Stimulated activated CD4-positive, alpha-beta T cell treated with anti-CD3 and anti-CD28 coated beads, Interleukin-4, amount 100 ng/mL, for 1 hour (primary cell): ENCODE measurements at regions not wholly inside any gene's neighbourhood (a gene's known extent, or its start where the extent isn't known, plus 50 kb on each side); places are given as distances from the start of the nearest gene placed in this dataset.

Source experiments
- DNase-seq: peaks from one replicate; pipeline ENCODE4 v3.0.0-alpha.2; 2020

GRCh38 chr5:3217771-3218495, 377.7 kb upstream of the IRX1 start:
- no peak for DNase-seq

GRCh38 chr5:3217114-3217513, 378.5 kb upstream of the IRX1 start:
- no peak for DNase-seq

- DNase-seq, result no peak
Observed at GRCh38 chr5:3216386-3216785, 379.2 kb upstream of the IRX1 start.

DNA sequence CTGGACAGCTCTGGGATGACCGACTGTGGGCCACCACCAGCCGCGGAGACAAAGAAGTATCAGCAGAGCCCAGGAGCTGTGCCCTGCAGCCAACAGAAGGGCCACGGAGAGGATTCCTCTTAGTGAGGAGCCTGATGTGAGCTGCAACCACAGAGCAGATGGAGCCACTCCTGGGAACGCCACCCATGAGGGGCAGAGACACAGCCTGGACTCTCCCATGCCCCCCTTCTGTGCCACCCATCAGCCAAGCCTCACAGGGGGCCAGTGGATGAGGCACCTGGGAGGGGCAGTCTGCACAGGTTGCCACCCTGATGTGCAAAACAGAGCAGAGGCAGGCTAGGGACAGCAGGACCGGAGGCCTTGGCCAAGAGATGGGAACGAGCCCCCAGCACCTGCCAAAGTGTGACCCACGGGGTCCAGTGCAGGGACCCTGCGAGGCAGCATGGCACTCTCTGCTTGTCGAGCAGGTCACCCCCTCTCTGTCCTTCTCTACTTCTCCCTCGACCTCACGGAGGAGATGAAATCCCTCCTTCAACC, 380.7 kb upstream of the IRX1 start:
- no peak for DNase-seq

DNA sequence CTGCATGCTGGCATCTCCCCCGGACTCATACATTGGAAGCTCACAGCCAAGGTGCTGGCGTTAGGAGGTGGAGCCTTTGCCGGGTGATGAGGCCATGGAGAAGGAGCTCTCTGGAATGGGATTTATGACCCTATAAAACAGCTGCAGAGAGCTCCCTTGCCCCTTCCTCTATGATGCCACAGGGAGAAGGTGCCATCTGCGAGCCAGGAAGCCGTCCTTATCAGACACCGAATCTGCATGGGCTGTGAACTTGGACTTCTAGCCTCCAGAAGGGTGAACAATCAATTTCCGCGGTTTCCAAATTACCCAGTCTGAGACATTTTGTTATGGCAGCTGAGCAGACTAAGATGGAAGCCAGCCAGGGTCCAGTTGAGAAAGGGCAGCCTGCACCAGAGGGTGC, 381.2 kb upstream of the IRX1 start:
- no peak for DNase-seq

DNA sequence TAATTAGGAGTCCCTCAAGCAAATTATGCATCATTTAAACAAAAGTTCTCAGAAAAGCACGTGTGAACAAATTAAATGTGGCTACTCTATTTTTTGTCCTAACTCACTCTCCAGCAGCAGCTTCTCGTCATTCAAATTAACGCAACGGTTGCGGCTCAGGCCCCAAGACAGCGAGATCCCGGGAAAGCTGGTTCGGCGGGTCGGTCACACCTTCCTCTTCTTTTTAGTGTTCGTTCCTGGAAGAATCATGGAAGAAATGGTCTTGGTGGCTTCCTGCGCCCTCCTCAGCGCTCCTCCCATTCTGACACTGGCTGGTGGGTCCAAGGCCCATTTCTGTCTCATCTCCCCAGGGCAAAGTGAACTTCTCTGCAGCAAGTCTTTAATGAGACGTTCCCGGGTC, 382.8 kb upstream of the IRX1 start:
- DNase-seq, result no peak

DNA sequence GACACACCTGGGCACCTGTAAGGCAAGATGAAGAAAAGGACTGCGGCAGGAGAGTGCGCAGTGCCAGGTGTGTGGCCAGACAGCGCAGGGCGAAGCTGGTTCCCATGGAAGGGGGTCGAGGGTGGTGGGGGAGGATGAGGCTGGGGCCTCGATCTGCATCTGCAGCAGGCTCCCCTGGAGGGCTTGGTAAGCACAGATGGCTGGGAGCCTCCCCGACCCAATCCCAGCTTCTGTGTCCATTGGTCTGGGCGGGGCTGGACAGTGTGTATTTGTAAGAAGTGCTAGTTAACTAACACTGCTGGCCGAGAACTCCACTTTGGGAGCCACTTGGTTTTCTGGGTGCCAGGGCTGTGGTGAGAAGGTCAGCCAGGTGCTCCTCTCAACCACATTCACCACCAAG, 385.1 kb upstream of the IRX1 start:
- DNase-seq, result no peak

DNA sequence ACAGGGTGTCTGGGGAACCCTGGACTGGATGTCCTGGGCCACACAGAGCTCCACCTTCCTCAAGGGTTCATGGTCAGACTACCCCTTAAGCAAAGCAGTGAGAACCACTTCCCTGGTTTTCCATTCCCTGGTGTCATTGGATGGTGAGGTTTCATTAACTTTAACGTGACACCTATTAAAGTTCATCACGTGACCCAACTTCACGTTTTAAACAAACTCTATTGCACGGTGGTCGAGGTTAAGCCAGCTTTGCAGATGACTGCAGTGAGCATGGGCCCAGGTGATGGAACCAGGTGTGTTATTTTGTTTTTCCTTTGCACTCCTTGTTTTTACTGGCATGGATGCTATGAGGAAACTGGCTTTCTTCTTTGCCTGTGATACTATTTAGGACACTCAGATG, 385.7 kb upstream of the IRX1 start:
- DNase-seq, result no peak

DNA sequence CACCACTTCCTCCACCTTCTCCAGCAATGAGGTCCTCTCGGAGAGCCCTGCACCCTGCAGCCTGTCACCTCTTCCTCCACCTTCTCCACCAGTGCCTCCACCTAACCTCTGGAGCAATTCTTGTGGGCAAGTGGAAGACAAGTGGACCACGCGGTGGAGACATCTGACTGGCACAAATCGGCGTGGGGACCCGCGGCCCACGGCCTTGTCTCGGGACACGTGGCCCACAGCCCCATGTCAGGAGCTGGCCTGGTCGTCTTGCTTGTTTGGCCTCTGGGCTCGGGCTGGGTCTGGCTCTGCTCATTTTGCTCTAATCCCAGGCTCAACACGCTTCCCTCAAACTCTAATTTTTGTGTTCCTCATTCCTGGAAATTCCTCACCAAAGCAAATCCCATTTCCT, 393.1 kb upstream of the IRX1 start:
- no peak for DNase-seq

- DNase-seq, result no peak
Observed at GRCh38 chr5:3201941-3202340, 393.7 kb upstream of the IRX1 start.

DNA sequence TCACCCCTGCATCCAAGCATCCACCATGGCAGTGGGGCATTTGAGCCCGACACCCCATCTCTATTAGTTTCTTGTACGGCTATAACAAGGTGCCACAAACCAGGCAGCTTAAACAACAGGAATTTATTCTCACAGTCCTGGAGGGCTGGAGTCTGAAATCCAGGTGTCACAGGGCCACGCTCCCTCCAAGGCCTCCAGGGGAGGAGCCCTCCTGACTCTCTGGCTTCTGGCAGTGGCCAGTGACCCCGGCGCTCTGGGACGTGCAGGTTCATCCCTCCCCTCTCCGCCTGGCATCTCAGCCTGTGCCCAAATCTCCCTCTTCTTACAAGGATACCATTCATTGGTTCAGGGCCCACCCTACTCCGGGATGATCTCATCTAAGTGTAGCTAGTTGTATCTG, 394.5 kb upstream of the IRX1 start:
- DNase-seq, result no peak

- DNase-seq, result no peak
Observed at GRCh38 chr5:3199962-3200755, 395.5 kb upstream of the IRX1 start.

- no peak for DNase-seq
Observed at GRCh38 chr5:3198074-3198449, 397.6 kb upstream of the IRX1 start.

- no peak for DNase-seq
Observed at GRCh38 chr5:3197304-3198073, 398.1 kb upstream of the IRX1 start.

DNA sequence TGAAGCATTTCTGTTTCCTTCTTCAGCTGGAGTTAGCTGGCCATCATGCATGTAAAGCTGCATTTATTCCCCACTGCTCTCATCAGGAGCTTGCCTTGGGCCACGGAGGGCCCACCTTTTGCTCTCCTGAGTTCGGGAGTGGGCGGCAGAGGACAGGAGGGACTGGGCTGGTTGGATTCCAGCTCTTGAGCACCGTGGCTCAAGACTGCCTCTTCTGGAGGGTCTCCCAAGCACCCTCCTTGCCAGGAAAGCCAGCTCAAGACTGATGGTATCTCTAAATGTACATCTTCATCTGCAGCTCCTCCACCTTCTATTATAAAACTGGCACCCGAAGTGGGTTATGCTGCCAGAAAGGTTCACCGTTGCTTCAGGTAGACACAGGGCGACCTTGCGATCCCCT, 399.6 kb upstream of the IRX1 start:
- DNase-seq, result no peak

- DNase-seq, result no peak
Observed at GRCh38 chr5:3194684-3195083, 400.9 kb upstream of the IRX1 start.

DNA sequence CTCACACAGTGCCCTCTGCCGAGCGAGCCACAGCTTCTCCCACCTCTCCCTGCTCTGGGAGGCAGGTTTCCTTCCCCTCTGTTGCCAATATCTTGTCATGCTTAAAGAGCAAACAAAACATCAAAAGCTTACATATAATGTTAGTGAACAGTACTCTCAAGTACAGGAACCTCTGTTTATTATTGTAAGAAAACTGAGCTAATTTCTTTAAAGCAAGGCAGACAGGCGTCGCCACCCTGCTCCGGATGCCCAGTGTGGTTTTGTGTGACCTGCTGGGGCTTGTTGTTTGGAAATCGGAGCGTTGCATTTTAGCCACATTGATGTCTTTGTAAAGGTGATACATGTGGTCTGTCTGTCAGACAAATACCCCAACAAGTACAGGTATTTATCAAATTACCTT, 401.4 kb upstream of the IRX1 start:
- no peak for DNase-seq

- no peak for DNase-seq
Observed at GRCh38 chr5:3191585-3191984, 404.0 kb upstream of the IRX1 start.

GRCh38 chr5:3190930-3191329, 404.7 kb upstream of the IRX1 start:
- no peak for DNase-seq

DNA sequence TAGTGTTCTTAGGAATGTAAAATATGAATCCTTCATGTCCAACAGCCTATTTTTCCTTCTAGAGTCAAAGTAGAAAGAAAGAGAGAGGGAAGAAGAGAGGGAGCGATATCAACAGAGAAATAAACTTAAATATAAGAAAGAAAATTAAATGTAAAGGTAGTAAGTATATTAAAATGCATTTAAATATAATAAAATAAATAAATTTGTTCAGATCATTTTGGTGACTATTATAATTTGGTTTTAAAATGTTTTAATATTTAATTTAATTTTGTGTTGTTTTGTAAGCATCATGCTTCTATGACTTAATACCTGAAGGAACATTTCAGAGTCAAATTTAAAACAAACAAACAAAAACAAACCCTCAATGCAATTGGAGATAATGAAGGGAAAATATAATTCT, 405.2 kb upstream of the IRX1 start:
- no peak for DNase-seq

GRCh38 chr5:3187771-3188425, 407.7 kb upstream of the IRX1 start:
- DNase-seq, result no peak

DNA sequence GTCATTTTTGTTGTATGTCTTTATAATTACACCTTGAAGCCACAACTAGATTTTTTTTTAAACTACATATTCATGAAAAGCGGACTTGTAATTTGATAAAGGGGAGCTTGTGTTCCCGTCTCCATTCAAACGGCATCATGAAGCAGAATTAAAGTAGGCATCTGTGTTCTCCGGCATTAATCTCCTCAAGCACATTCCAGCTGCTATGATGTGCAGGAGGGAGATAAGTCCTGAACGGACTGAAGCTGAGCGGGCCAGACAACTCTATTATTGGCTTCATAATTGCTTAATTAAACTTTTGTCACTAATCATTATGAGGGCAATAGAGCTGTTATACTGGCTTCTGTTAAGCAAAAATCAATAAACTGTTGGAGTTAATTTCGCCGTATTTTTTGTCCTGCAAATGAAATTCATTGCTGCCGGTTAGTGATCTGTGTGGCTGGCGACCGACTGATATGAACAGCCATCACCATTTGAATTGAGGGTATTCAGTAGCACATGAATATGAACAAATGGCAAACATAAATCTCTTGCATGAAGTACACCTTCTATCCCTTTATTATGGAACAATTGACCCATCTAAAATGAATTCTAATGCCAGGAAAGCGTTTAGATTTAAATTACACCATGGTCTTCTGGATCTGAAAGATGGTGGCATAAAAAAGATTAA, 408.8 kb upstream of the IRX1 start:
- no peak for DNase-seq

DNA sequence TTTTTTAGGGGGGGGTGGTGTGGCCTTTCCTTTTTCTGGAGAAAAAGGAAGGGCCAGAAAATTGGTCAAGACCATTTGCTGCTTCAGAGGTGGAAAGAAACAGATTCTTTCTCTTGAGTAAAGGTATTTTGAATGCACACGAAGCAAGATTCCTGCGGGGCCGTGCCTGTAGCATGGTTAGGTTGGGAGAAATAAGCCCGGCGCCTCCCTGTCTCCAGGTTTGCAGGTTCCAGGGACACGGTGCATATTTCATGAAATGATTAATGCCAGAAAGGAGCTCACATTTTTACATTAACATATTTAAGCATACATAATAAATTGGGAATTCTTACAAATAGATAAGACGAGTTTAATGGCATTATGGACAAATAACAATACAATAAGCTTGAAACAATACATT, 409.5 kb upstream of the IRX1 start:
- no peak for DNase-seq
